ENCODE measurements at regions not wholly inside any gene's neighbourhood (a gene's known extent, or its start where the extent isn't known, plus 50 kb on each side); places are given as distances from the start of the nearest gene placed in this dataset.
"Not testable (repeated sequence)": the region's sequence is repeated elsewhere in the genome, so short reads cannot be mapped to it uniquely, and the experiment has no call there.

- no peak for DNase-seq
Measured at GRCh38 chr2:182550234-182550633, 123.4 kb upstream of the PDE1A start.

GRCh38 chr2:182552232-182552631, 125.4 kb upstream of the PDE1A start:
- DNase-seq, result peak; percentile 48 to 80

- DNase-seq, result not testable (repeated sequence)
Measured at GRCh38 chr2:182552785-182553184, 125.9 kb upstream of the PDE1A start.

- DNase-seq, result no peak
Measured at GRCh38 chr2:182553483-182553882, 126.6 kb upstream of the PDE1A start.

- no peak for DNase-seq
Measured at GRCh38 chr2:182554950-182555349, 128.1 kb upstream of the PDE1A start.

- DNase-seq, result no peak
Measured at GRCh38 chr2:182558564-182558963, 131.7 kb upstream of the PDE1A start.

- no peak for DNase-seq
Measured at GRCh38 chr2:182559623-182560022, 132.8 kb upstream of the PDE1A start.

GRCh38 chr2:182565911-182566567, 139.2 kb upstream of the PDE1A start:
- no peak for DNase-seq

GRCh38 chr2:182573553-182573952, 142.5 kb upstream of the DNAJC10 start:
- DNase-seq, result no peak

GRCh38 chr2:182577816-182578215, 138.2 kb upstream of the DNAJC10 start:
- no peak for DNase-seq

GRCh38 chr2:182581196-182581935, 134.7 kb upstream of the DNAJC10 start:
- DNase-seq, result no peak

- DNase-seq, result no peak
Measured at GRCh38 chr2:182584462-182584861, 131.6 kb upstream of the DNAJC10 start.

- DNase-seq, result no peak
Measured at GRCh38 chr2:182585001-182585400, 131.1 kb upstream of the DNAJC10 start.

- DNase-seq, result no peak
Measured at GRCh38 chr2:182585430-182585829, 130.6 kb upstream of the DNAJC10 start.

GRCh38 chr2:182586426-182586825, 129.6 kb upstream of the DNAJC10 start:
- DNase-seq, result no peak

GRCh38 chr2:182587831-182588230, 128.2 kb upstream of the DNAJC10 start:
- DNase-seq, result no peak

GRCh38 chr2:182589121-182589520, 126.9 kb upstream of the DNAJC10 start:
- no peak for DNase-seq

- DNase-seq, result no peak
Measured at GRCh38 chr2:182591774-182592173, 124.3 kb upstream of the DNAJC10 start.

GRCh38 chr2:182592691-182593393, 123.2 kb upstream of the DNAJC10 start:
- DNase-seq, result no peak

- no peak for DNase-seq
Measured at GRCh38 chr2:182593394-182593975, 122.6 kb upstream of the DNAJC10 start.

- DNase-seq, result peak in 1 of 2 donors; percentile 42
Measured at GRCh38 chr2:182594286-182594685, 121.8 kb upstream of the DNAJC10 start.

GRCh38 chr2:182595650-182596049, 120.4 kb upstream of the DNAJC10 start:
- no peak for DNase-seq

GRCh38 chr2:182597570-182598295, 118.3 kb upstream of the DNAJC10 start:
- DNase-seq, result no peak
